ENCODE measurements at regions not wholly inside any gene's neighbourhood (a gene's known extent, or its start where the extent isn't known, plus 50 kb on each side); places are given as distances from the start of the nearest gene placed in this dataset.

DNA sequence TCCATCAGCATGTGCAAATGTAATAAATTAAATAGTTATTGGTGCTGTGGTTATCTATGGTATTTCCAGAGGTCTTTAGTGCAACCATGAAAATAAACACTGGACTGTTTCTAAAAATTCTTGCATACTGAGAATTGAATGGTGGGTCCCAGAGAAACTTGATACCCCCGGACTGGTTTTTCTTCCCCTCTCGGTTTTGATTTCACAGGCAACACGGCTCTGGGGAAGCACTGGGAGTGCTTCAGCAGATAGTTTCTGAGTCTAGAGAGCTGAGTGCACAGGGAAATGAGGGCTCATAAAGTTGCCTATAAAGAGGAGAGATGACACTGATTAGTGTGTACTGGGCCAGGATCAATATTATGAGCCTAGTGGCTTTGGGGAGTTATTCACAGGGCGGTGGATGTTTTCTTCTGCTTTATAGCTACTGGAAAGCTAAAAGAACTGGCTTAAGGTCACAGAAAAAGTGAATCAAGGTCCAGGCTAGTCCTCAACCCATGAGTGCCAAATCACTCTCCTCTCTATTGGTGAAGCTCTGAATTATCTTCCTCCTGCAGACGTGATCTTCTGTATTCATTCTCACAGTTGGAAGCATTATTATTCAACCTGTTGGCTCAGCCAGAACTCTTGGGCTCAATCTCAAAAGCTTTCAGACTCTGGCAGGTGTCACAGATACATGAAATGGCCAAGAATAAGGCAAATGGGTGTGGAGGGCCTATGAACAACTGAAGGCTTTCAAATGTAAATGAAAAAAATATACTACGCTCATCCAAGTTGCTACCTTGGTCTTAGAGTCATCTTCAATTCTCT, 170.2 kb upstream of the HMHB1 start:
- Histone ChIP-seq H3K4me1 (peaks cover 0 to 3% (median 0%) of the 10 kb centered on the region in 4 donors), H3K9me3 (no peaks in the 10 kb centered on the region), H3K36me3 (no peaks in the 10 kb centered on the region), H3K4me3 (no peak overlapping the region), H3K27me3 (no peaks in the 10 kb centered on the region), H3K27ac (no peak overlapping the region)
- no peak for DNase-seq
- TF ChIP-seq EP300 (IDR thresholded peaks at IDR 0.05): no peak
- TF ChIP-seq POLR2A (IDR thresholded peaks at IDR 0.05): no peak
- TF ChIP-seq POLR2AphosphoS5 (IDR thresholded peaks at IDR 0.05): no peak
- TF ChIP-seq, protein P1, sequence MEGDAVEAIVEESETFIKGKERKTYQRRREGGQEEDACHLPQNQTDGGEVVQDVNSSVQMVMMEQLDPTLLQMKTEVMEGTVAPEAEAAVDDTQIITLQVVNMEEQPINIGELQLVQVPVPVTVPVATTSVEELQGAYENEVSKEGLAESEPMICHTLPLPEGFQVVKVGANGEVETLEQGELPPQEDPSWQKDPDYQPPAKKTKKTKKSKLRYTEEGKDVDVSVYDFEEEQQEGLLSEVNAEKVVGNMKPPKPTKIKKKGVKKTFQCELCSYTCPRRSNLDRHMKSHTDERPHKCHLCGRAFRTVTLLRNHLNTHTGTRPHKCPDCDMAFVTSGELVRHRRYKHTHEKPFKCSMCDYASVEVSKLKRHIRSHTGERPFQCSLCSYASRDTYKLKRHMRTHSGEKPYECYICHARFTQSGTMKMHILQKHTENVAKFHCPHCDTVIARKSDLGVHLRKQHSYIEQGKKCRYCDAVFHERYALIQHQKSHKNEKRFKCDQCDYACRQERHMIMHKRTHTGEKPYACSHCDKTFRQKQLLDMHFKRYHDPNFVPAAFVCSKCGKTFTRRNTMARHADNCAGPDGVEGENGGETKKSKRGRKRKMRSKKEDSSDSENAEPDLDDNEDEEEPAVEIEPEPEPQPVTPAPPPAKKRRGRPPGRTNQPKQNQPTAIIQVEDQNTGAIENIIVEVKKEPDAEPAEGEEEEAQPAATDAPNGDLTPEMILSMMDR (IDR thresholded peaks at IDR 0.05): no peak
- intact Hi-C loops (cut with DNase I; ENCODE audit: low total_unique reads): no loop called here
- 63 to 76% (median 73%) methylated on average over 6 of the region's 6 CpGs for WGBS, 5 donors

DNA sequence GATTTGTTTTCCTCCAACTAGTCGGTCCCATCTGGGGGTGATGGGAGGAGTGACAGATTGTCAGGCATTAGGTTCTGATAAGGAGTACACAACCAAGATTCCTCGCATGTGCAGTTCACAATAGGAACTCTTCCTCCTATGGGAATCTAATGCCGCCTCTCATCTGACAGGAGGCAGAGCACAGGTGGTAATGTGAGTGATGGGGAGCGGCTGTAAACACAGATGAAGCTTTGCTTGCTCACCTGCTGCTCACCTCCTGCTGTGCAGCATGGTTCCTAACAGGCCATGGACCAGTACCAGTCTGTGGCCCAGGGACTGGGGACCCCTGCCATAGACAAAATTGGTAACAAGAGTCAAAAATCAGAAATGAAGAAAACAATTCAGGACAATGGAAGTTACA, 173.3 kb upstream of the HMHB1 start:
- no peaks in the 10 kb centered on the region for H3K27me3 ChIP-seq
- TF ChIP-seq EP300 (IDR thresholded peaks at IDR 0.05) (no peak), POLR2AphosphoS5 (IDR thresholded peaks at IDR 0.05) (no peak), POLR2A (IDR thresholded peaks at IDR 0.05) (no peak)
- TF ChIP-seq, protein P1 (IDR thresholded peaks at IDR 0.05): no peak
- intact Hi-C loops (cut with DNase I; ENCODE audit: low total_unique reads): no loop called here
- no peak for DNase-seq
- H3K36me3 ChIP-seq: no peaks in the 10 kb centered on the region
- peaks cover 0 to 10% (median 5%) of the 10 kb centered on the region in 4 donors for H3K4me1 ChIP-seq
- H3K27ac ChIP-seq: no peak overlapping the region
- H3K9me3 ChIP-seq: no peaks in the 10 kb centered on the region
- H3K4me3 ChIP-seq: no peak overlapping the region
- 79 to 88% (median 86%) methylated on average over 4 of the region's 4 CpGs for WGBS, 5 donors

DNA sequence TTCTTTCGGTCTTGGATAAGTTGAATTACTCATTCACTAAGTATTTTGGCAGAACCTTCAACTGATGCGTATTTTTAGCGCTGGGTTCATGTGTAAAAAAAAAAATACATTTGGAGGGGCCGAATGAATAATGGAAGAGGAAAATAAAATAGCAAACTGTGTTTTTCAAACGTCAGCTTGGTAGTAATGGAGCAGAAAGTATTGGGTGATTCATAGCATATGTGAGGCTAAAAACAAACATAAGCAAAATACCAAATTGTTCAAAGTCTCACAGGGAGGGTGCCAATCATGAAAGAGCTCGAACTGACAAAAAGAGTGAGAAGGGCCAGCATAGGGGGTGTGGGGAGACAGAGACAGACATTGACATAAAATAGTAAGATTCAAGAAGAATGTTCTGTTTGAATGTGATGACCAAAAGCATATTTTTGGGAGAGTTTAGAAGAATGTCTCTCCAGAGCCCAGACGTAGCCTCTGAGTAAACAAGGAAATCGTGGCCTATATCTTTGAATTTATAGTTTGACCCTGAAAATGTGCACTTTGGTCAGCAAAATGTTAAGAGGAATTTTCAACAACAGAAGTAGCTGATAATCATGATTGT, 174.9 kb upstream of the HMHB1 start:
- no peak overlapping the region for H3K4me3 ChIP-seq
- peaks cover 0 to 10% (median 5%) of the 10 kb centered on the region in 4 donors for H3K4me1 ChIP-seq
- no peaks in the 10 kb centered on the region for H3K36me3 ChIP-seq
- no peaks in the 10 kb centered on the region for H3K9me3 ChIP-seq
- peak overlapping the region in 1 of 5 donors; percentile 2 for H3K27ac ChIP-seq
- TF ChIP-seq, protein P1 (IDR thresholded peaks at IDR 0.05): no peak
- TF ChIP-seq POLR2AphosphoS5 (IDR thresholded peaks at IDR 0.05): no peak
- no peak for TF ChIP-seq POLR2A (IDR thresholded peaks at IDR 0.05)
- no peak for TF ChIP-seq EP300 (IDR thresholded peaks at IDR 0.05)
- DNase-seq: no peak
- WGBS, 5 donors: 66 to 77% (median 71%) methylated on average over 8 of the region's 8 CpGs
- intact Hi-C loops (cut with DNase I; ENCODE audit: low total_unique reads): no loop called here
- no peaks in the 10 kb centered on the region for H3K27me3 ChIP-seq

DNA sequence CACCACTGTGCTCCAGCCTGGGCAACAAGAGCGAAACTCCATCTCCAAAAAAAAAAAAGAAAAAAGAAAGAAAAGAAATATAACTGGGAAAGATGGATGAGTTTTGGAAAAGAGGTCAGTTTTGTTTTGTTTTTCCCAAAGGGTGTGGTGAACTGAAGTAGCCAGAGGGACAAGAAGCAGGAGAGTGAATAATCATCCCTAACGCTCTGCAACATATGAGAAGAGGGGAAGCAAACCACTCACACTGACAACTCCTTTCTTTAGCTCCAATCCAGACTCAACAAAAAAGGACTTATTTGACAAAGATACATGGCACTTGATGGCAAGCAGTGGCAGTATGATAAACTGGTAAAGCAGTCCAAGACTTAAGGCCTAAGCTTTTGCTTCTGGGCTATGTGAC, 176.1 kb upstream of the HMHB1 start:
- Histone ChIP-seq H3K4me1 (peaks cover 0 to 10% (median 5%) of the 10 kb centered on the region in 4 donors), H3K27ac (peak overlapping the region in 2 of 5 donors; percentile 9 to 52)
- intact Hi-C loops (cut with DNase I; ENCODE audit: low total_unique reads): no loop called here

More for the DNA sequence above, 176.1 kb upstream of the HMHB1 start:
- no peaks in the 10 kb centered on the region for H3K27me3 ChIP-seq
- H3K4me3 ChIP-seq: no peak overlapping the region
- 69 to 94% (median 80%) methylated on average over 2 of the region's 2 CpGs for WGBS, 5 donors
- no peak for TF ChIP-seq EP300 (IDR thresholded peaks at IDR 0.05)
- TF ChIP-seq POLR2AphosphoS5 (IDR thresholded peaks at IDR 0.05): no peak
- TF ChIP-seq, protein P1 (IDR thresholded peaks at IDR 0.05): no peak
- no peak for TF ChIP-seq POLR2A (IDR thresholded peaks at IDR 0.05)
- H3K36me3 ChIP-seq: no peaks in the 10 kb centered on the region
- no peaks in the 10 kb centered on the region for H3K9me3 ChIP-seq
- no peak for DNase-seq
